ENCODE measurements at regions not wholly inside any gene's neighbourhood (a gene's known extent, or its start where the extent isn't known, plus 50 kb on each side); places are given as distances from the start of the nearest gene placed in this dataset.
"Not testable (repeated sequence)": the region's sequence is repeated elsewhere in the genome, so short reads cannot be mapped to it uniquely, and the experiment has no call there.

DNA sequence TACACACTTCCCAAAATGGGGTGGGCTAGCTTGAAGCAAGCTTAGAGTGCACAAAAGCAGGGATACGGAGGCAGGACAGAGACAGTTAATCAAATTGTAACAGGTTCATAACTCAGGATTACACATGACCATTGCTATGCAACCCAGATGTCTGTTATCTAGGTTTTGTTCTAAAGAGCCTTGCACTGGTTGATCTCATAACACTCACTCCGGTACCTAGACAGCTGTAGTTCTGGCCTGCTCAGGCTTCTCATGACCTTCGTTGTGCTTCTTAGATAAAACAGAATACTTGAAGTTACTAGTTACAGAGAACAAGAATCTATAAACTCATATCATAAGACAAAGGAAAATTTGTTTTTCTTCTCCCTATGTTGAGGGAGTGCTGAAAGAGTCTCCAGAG is 983.4 kb downstream of the TMEM121 start:
- DNase-seq (ENCODE audit: low read depth) = no peak
- TF ChIP-seq, protein P1, sequence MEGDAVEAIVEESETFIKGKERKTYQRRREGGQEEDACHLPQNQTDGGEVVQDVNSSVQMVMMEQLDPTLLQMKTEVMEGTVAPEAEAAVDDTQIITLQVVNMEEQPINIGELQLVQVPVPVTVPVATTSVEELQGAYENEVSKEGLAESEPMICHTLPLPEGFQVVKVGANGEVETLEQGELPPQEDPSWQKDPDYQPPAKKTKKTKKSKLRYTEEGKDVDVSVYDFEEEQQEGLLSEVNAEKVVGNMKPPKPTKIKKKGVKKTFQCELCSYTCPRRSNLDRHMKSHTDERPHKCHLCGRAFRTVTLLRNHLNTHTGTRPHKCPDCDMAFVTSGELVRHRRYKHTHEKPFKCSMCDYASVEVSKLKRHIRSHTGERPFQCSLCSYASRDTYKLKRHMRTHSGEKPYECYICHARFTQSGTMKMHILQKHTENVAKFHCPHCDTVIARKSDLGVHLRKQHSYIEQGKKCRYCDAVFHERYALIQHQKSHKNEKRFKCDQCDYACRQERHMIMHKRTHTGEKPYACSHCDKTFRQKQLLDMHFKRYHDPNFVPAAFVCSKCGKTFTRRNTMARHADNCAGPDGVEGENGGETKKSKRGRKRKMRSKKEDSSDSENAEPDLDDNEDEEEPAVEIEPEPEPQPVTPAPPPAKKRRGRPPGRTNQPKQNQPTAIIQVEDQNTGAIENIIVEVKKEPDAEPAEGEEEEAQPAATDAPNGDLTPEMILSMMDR (IDR thresholded peaks at IDR 0.05; ENCODE audit: insufficient read depth, low read depth, low read length, missing control alignments) = no peak
- no peak overlapping the region for H3K4me3 ChIP-seq (ENCODE audit: low read depth, low read length)

DNA sequence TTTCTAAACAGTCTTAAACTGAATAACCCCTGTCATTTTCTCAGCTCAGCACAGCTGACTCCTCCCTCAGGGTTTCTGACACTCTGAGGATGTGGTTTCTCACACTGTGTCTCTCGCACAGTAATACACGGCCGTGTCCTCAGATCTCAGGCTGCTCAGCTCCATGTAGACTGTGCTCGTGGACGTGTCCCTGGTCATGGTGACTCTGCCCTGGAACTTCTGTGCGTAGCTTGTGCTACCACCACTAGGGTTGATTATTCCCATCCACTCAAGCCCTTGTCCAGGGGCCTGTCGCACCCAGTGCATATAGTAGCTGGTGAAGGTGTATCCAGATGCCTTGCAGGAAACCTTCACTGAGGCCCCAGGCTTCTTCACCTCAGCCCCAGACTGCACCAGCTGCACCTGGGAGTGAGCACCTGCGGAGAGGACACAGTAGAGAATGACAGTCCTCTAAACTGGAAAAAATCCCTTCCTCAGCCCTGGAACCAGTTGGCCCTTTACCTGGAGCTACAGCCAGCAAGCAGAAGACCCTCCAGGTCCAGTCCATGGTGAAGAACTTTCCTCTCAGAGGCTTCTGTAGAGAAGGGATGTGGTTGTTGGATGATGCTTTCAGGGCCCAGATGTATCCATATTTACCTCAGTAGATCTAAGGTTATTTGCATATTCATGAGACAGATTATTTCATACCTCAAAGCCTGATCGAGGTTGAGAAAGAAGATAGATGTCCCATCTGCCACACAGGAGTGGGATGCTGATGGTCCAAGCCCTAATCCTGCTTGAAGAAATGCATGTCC is 984.8 kb downstream of the TMEM121 start:
- peak; percentile 5 for DNase-seq (ENCODE audit: low read depth)
- TF ChIP-seq, protein P1 (IDR thresholded peaks at IDR 0.05; ENCODE audit: insufficient read depth, low read depth, low read length, missing control alignments) = no peak
- no peak overlapping the region for H3K4me3 ChIP-seq (ENCODE audit: low read depth, low read length)

- TF ChIP-seq, protein P1 (IDR thresholded peaks at IDR 0.05; ENCODE audit: insufficient read depth, low read depth, low read length, missing control alignments) = no peak
- no peak overlapping the region for H3K4me3 ChIP-seq (ENCODE audit: low read depth, low read length)
- DNase-seq (ENCODE audit: low read depth) = no peak
Observed at GRCh38 chr14:106511800-106512198, 985.4 kb downstream of the TMEM121 start.

DNA sequence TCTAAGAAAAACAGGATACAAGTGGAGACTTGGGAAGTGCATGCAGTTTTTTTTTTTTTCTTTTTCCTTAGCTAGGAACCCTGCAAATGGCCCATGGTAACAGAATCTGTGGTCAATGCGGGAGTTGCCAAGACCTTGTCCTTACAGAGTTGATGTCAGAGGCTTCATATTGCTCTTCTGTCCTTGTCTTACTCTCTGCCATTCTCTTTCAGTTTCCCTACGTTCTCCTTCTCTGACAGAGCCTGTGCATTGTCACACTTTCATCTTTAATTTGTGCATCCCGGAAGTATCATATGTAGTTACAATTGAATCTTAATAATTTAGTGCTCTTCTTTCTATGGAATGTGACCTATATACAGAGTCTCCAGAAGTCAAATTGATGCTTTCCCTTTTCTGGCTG is 986.9 kb downstream of the TMEM121 start:
- H3K4me3 ChIP-seq (ENCODE audit: low read depth, low read length) = no peak overlapping the region
- TF ChIP-seq, protein P1 (IDR thresholded peaks at IDR 0.05; ENCODE audit: insufficient read depth, low read depth, low read length, missing control alignments) = no peak
- no peak for DNase-seq (ENCODE audit: low read depth)

DNA sequence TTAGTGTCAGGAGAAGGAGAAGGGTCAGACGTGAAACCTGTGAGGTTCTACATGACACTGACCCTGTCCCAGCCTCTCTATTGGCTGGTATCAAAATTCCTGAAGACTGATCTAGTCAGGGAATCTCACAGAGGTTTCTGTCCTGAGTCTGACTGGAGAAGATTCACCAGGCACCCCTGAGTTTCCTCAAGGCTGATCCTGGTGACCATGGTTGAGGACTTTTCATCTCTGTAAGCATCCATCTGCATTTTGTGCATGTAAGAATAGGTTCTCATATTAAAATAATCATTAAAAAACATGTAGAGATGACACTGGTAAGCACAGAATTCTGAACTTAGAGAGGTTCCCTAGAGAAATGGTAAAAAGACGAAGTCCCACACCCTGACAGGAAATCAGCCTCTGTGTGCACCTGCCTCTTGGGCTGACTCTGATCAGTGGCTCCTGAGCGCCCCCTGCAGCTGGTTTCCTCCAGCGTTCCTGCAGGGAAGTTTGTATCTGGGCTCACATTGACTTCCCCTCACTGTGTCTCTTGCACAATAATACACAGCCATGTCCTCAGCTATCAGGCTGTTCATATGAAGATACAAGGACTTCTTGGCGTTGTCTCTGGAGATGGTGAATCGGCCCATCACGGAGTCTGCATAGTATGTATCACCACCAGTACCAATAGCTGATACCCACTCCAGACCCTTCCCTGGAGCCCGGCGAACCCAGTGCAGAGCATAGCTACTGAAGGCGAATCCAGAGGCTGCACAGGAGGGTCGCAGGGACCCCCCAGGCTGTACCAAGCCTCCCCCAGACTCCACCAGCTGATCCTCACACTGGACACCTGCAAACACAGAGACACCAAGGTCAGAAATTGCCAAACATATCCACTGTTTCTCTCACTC is 991.9 kb downstream of the TMEM121 start:
- H3K4me3 ChIP-seq (ENCODE audit: low read depth, low read length) = no peak overlapping the region
- DNase-seq (ENCODE audit: low read depth) = peak; percentile 54
- TF ChIP-seq, protein P1 (IDR thresholded peaks at IDR 0.05; ENCODE audit: insufficient read depth, low read depth, low read length, missing control alignments) = peak; percentile 54

DNA sequence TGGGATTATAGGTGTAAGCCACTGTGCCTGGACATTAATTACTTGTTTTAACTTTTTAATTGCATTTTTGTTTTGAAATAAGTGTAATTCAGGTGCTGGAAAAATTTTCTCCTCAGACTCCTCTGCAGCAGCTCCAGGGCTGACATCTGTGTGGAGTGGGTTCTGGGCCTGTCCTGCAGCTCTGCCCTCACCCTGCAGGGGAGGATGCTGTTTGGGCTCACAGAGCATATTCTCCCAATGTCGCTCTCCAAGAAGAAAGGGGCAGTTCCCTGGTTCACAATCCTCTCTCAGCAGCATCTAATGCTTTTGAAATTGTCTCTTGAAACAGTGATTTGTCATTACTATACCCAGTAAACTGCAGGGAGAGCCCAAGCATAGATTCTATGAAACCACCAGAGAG is 995.7 kb downstream of the TMEM121 start:
- not testable (repeated sequence) for H3K4me3 ChIP-seq (ENCODE audit: low read depth, low read length); DNase-seq (ENCODE audit: low read depth)

GRCh38 chr14:106522990-106523389 is 996.6 kb downstream of the TMEM121 start:
- DNase-seq (ENCODE audit: low read depth) = no peak
- H3K4me3 ChIP-seq (ENCODE audit: low read depth, low read length) = no peak overlapping the region
- TF ChIP-seq, protein P1 (IDR thresholded peaks at IDR 0.05; ENCODE audit: insufficient read depth, low read depth, low read length, missing control alignments) = no peak
